NB4 (cell line): ENCODE measurements at regions not wholly inside any gene's neighbourhood (a gene's known extent, or its start where the extent isn't known, plus 50 kb on each side); places are given as distances from the start of the nearest gene placed in this dataset.
"Not testable (repeated sequence)": the region's sequence is repeated elsewhere in the genome, so short reads cannot be mapped to it uniquely, and the experiment has no call there.

Experiments used
- CTCF ChIP-seq: IDR thresholded peaks from one replicate; pipeline ENCODE4 v1.5.1; 2012; ENCODE audit warnings: low read depth, low read length
- MAX ChIP-seq: IDR thresholded peaks from 2 replicates; pipeline ENCODE4 v1.6.1; 2011; ENCODE audit warnings: low read depth, low read length

GRCh38 chr4:26057839-26058238 lies 143.8 kb downstream of the SMIM20 start:
- not testable (repeated sequence) for TF ChIP-seq CTCF, MAX
